ENCODE measurements at regions not wholly inside any gene's neighbourhood (a gene's known extent, or its start where the extent isn't known, plus 50 kb on each side); places are given as distances from the start of the nearest gene placed in this dataset.

GRCh38 chr6:159433550-159433949 is 259.5 kb downstream of the SOD2 start:
- WGBS, 2 donors, result 97 to 98% methylated on average over 4 of the region's 4 CpGs
- no peaks in the 10 kb centered on the region for H3K36me3 ChIP-seq (ENCODE audit: control insufficient read depth in 4 of 4, insufficient read depth in 4 of 4, low read length in 4 of 4)
- H3K27ac ChIP-seq (ENCODE audit: low read depth in 1 of 2, low read length in 1 of 2), result no peak overlapping the region
- no peaks in the 10 kb centered on the region for H3K4me1 ChIP-seq (ENCODE audit: control insufficient read depth in 5 of 5, insufficient read depth in 5 of 5, low read length in 5 of 5)
- DNase-seq (no peak), ATAC-seq (ENCODE audit: insufficient read depth, low FRiP score) (no peak)
- no peak overlapping the region for H3K9ac ChIP-seq (ENCODE audit: insufficient read depth in 1 of 2, low read length in 2 of 2)
- H3K4me3 ChIP-seq, result no peak overlapping the region
- H3K9me3 ChIP-seq (ENCODE audit: control insufficient read depth in 4 of 4, insufficient read depth in 3 of 4, low read length in 3 of 4), result peaks cover 0 to 18% (median 6%) of the 10 kb centered on the region in 4 donors
- no peaks in the 10 kb centered on the region for H3K27me3 ChIP-seq (ENCODE audit: control insufficient read depth in 3 of 3, insufficient read depth in 3 of 3, low read length in 2 of 3)
- TF ChIP-seq, protein P1, sequence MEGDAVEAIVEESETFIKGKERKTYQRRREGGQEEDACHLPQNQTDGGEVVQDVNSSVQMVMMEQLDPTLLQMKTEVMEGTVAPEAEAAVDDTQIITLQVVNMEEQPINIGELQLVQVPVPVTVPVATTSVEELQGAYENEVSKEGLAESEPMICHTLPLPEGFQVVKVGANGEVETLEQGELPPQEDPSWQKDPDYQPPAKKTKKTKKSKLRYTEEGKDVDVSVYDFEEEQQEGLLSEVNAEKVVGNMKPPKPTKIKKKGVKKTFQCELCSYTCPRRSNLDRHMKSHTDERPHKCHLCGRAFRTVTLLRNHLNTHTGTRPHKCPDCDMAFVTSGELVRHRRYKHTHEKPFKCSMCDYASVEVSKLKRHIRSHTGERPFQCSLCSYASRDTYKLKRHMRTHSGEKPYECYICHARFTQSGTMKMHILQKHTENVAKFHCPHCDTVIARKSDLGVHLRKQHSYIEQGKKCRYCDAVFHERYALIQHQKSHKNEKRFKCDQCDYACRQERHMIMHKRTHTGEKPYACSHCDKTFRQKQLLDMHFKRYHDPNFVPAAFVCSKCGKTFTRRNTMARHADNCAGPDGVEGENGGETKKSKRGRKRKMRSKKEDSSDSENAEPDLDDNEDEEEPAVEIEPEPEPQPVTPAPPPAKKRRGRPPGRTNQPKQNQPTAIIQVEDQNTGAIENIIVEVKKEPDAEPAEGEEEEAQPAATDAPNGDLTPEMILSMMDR (IDR thresholded peaks at IDR 0.05; ENCODE audit: control extremely low read depth, extremely low read depth), result no peak

- H3K27me3 ChIP-seq (ENCODE audit: control insufficient read depth in 3 of 3, insufficient read depth in 3 of 3, low read length in 2 of 3), result no peaks in the 10 kb centered on the region
- no peaks in the 10 kb centered on the region for H3K36me3 ChIP-seq (ENCODE audit: control insufficient read depth in 4 of 4, insufficient read depth in 4 of 4, low read length in 4 of 4)
- 87 to 88% methylated on average over 1 of the region's 1 CpG for WGBS, 2 donors
- TF ChIP-seq, protein P1 (IDR thresholded peaks at IDR 0.05; ENCODE audit: control extremely low read depth, extremely low read depth), result no peak
- H3K9ac ChIP-seq (ENCODE audit: insufficient read depth in 1 of 2, low read length in 2 of 2), result no peak overlapping the region
- H3K27ac ChIP-seq (ENCODE audit: low read depth in 1 of 2, low read length in 1 of 2), result no peak overlapping the region
- peaks cover 0 to 18% (median 6%) of the 10 kb centered on the region in 4 donors for H3K9me3 ChIP-seq (ENCODE audit: control insufficient read depth in 4 of 4, insufficient read depth in 3 of 4, low read length in 3 of 4)
- ATAC-seq (ENCODE audit: insufficient read depth, low FRiP score) (no peak), DNase-seq (no peak)
- H3K4me3 ChIP-seq, result no peak overlapping the region
- no peaks in the 10 kb centered on the region for H3K4me1 ChIP-seq (ENCODE audit: control insufficient read depth in 5 of 5, insufficient read depth in 5 of 5, low read length in 5 of 5)
Observed at GRCh38 chr6:159431750-159432149, 261.3 kb downstream of the SOD2 start.

- Histone ChIP-seq H3K9ac (ENCODE audit: insufficient read depth in 1 of 2, low read length in 2 of 2) (no peak overlapping the region), H3K27ac (ENCODE audit: low read depth in 1 of 2, low read length in 1 of 2) (no peak overlapping the region), H3K36me3 (ENCODE audit: control insufficient read depth in 4 of 4, insufficient read depth in 4 of 4, low read length in 4 of 4) (no peaks in the 10 kb centered on the region), H3K4me3 (no peak overlapping the region), H3K27me3 (ENCODE audit: control insufficient read depth in 3 of 3, insufficient read depth in 3 of 3, low read length in 2 of 3) (no peaks in the 10 kb centered on the region), H3K9me3 (ENCODE audit: control insufficient read depth in 4 of 4, insufficient read depth in 3 of 4, low read length in 3 of 4) (peaks cover 0 to 21% (median 6%) of the 10 kb centered on the region in 4 donors), H3K4me1 (ENCODE audit: control insufficient read depth in 5 of 5, insufficient read depth in 5 of 5, low read length in 5 of 5) (no peaks in the 10 kb centered on the region)
- WGBS, 2 donors, result 73 to 82% methylated on average over 3 of the region's 3 CpGs
- ATAC-seq (ENCODE audit: insufficient read depth, low FRiP score), result no peak
- TF ChIP-seq, protein P1 (IDR thresholded peaks at IDR 0.05; ENCODE audit: control extremely low read depth, extremely low read depth), result no peak
- DNase-seq, result no peak
Observed at GRCh38 chr6:159430323-159430722, 261.1 kb downstream of the FNDC1 start.

GRCh38 chr6:159429433-159429832 is 260.2 kb downstream of the FNDC1 start:
- no peak for DNase-seq
- H3K9me3 ChIP-seq (ENCODE audit: control insufficient read depth in 4 of 4, insufficient read depth in 3 of 4, low read length in 3 of 4), result peaks cover 0 to 14% (median 6%) of the 10 kb centered on the region in 4 donors
- no peaks in the 10 kb centered on the region for H3K27me3 ChIP-seq (ENCODE audit: control insufficient read depth in 3 of 3, insufficient read depth in 3 of 3, low read length in 2 of 3)
- H3K4me3 ChIP-seq, result no peak overlapping the region
- H3K9ac ChIP-seq (ENCODE audit: insufficient read depth in 1 of 2, low read length in 2 of 2), result no peak overlapping the region
- H3K27ac ChIP-seq (ENCODE audit: low read depth in 1 of 2, low read length in 1 of 2), result no peak overlapping the region
- no peaks in the 10 kb centered on the region for H3K36me3 ChIP-seq (ENCODE audit: control insufficient read depth in 4 of 4, insufficient read depth in 4 of 4, low read length in 4 of 4)
- WGBS, 2 donors, result 50 to 56% methylated on average over 2 of the region's 2 CpGs
- H3K4me1 ChIP-seq (ENCODE audit: control insufficient read depth in 5 of 5, insufficient read depth in 5 of 5, low read length in 5 of 5), result no peaks in the 10 kb centered on the region
- ATAC-seq (ENCODE audit: insufficient read depth, low FRiP score), result no peak
- TF ChIP-seq, protein P1 (IDR thresholded peaks at IDR 0.05; ENCODE audit: control extremely low read depth, extremely low read depth), result no peak

Measured in lung (tissue), 11 donors.